HG03575 (cell line): ENCODE measurements at regions not wholly inside any gene's neighbourhood (a gene's known extent, or its start where the extent isn't known, plus 50 kb on each side); places are given as distances from the start of the nearest gene placed in this dataset.

Experiments
- ATAC-seq: cut with Tn5 transposase; IDR thresholded peaks from one replicate; pipeline ENCODE4 v1.9.1; 2021; ENCODE audit not compliant: unreplicated experiment, insufficient number of reproducible peaks, low FRiP score; ENCODE audit errors: extremely low read depth

DNA sequence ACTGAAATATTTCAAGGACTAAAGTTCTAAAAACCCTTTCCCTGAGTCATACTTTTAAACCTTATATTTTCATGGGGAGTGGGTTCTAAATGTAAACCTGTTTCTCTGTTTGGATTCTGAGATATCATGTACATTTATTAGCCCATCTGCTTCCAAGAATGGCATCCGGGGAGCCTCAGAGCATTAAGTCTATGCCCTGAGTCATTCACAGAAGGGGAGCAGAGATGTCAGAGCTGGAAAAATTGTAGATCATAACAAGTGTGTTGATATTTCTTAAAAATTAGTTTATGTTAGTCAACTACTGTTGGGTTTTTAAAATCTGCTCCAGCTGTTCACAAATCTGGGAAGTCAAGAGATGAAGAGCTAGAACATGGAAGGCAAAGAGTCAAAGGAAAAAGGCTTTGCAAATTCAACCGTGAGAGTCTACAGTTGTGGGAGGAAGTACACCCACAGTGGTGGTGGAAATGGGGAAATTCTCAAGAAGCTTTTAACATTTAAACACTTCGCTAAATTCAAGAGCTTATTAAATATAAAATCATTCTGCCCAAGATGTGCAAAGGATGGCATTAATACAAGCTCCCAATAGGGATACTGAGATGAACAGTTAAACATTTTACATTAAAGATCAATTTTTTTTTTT lies 70.5 kb upstream of the FLRT2 start:
- ATAC-seq: no peak

DNA sequence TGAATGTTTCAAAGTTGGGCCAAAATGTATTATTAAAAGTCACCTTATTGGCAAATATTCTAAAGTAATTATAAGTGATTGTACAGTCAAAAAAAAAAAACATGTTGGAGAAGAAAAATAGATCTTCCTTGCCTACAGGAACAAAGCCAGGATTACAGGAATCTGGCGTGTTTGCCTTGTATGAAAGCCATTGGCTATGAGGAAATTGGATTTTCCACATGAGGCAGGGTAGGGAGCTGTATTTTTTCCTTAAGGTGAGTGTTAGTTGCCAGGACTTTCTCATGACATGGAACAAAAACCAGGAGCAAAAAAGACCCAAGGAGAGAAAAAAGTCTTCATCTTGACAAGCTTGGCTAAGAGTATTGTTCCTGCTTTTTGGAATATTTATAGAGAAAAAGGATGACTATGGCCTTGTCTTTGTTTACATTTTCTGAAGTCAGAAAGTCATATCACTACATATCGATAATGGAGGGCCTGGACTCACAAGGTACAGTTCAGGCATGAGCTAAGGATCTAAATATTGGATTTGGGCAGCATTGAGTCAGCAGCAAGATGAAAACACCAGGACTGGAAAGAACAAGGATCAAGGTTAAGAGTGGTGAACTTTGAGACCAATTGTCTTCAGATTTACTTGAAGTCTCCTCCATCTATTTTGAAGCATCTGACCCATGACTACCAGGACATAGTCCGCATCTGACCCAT lies 68.4 kb upstream of the FLRT2 start:
- no peak for ATAC-seq

DNA sequence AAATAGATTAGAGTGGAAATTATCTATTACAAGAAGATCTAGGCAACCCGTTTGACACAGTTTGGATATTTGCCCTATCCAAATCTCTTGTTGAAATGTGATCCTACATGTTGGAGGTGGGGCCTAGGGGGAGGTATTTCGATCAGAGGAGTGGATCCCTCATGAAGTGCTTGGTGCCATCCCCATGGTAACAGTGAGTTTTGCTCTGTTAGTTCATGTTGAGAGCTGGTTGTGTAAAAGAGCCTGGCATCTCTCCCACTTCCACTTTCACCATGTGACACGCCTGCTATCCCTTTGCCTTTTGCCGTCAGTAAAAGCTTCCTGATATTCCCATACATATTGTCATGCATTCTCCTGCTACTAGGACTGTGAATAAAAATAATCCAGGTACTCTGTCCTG lies 66.4 kb upstream of the FLRT2 start:
- ATAC-seq: no peak

DNA sequence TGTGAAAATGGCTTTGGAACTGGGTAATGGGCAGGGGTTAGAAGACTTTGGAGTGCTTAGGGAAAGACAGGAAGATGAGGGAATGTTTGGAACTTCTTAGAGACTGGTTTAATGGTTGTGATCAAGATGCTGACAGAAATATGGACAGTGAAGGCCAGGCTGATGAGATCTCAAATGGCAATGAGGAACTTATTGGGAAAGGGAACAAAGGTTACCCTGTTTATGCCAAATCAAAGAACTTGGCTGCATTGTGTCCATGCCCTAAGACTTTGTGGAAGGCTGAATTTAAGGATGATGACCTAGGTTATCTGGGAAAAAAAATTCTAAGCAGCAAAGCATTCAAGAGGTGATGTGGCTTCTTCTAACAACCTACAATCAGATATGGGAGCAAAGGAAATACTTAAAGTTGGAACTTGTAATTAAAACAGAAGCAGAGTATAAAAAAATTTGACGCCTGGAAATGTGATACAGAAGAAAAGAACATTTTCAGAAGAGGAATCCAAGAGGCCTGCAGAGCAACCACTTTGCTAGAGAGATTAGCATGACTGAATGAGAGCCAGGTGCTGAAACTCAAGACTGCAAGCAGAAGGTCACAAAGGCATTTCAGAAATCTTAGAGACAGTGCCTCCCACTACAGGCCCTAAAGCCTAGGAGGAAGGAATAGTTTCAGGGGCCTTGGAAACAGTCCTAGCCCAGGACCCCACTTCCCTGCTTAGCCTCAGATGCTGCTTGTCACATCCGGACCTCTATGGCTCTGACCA lies 65.6 kb upstream of the FLRT2 start:
- ATAC-seq: no peak

DNA sequence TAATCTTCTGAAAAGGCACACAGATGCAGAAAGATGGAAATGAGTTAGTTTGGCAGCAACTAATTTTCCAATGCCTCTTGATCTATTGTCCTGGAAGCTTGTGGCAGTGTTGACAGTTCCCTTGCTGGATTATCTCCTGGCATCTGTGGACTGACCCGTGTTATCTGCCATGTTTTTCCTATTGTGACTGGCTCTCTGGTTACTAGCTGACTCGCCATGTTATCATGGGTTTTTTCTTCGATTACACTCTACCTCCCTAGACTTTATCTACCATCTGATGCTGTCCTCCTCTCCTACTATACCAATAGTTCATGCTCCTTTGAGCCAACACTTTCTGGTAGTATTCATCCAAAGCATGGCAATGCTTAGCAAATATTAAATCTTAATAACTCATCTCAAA lies 63.3 kb upstream of the FLRT2 start:
- ATAC-seq: no peak

DNA sequence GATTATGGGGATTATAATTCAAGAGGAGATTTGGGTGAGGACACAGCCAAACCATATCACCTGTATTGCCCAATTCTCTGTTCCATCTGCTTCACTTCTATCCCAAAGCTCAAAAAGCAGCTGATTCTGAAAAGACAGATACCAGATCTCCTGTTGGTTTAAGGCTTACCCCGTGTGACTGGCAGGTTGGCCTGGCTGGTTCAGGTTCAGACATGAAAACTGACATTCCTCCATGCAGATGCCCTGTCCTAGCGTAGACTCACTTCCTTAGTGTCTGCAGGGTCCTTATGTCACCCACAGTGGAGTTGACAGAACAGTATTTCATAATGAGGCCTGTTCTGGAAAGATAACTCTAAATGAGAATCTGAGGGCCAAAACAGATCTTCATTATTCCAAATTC lies 61.1 kb upstream of the FLRT2 start:
- no peak for ATAC-seq

DNA sequence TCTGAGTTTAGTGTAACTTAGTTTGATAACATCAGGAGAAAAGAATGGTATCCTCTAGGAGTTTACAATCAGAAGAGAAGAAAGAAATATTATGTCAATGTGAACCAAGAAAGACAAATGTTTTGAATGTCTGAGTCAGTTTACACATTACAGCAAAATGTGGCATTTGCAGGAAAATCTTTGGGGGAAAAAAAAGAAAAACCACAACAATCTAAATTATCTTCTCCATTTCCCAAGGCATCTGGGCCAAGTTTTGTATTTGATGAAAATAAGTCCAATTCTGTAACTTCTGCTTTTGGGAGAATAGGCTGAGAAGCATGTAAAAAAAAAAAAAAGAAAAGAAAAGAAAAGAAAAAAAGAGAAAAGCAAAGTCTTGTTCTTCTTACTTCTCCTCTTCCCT lies 58.8 kb upstream of the FLRT2 start:
- ATAC-seq: no peak

DNA sequence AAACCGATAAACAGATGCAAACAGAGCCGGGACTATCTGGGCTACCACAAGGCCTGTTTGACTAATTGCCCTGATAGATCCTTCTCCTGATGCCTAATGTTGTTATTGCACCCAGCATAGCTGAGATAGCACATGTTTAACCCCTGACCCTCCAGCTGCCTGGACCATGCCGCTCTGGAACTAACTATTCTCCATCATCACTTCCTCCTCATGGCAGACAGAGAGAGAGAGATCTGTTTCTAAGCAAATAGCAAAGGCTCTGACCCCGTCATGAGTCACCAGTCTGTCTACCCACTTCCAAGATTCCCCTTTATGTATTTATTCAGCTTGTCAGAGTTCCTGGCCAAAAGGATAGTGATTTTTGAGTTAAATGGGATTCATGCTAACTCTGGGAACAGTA lies 58.2 kb upstream of the FLRT2 start:
- no peak for ATAC-seq

DNA sequence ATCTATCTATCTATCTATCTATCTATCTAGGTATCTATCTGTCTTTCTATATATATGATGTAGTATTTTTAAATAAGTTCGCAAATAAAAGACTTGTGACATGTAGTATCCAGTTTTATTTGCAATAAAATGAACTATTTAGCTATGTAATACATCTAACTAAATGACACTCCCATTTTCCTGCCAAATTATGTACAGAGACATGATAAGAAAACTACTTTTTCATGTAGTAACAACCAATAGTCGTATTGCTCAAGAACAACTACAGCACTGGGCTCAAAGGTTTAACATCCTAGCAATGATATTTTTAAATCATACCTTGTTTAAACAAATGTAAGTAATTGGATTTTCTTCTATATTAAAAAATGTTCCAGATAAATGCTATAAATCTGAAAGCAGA lies 55.5 kb upstream of the FLRT2 start:
- no peak for ATAC-seq

DNA sequence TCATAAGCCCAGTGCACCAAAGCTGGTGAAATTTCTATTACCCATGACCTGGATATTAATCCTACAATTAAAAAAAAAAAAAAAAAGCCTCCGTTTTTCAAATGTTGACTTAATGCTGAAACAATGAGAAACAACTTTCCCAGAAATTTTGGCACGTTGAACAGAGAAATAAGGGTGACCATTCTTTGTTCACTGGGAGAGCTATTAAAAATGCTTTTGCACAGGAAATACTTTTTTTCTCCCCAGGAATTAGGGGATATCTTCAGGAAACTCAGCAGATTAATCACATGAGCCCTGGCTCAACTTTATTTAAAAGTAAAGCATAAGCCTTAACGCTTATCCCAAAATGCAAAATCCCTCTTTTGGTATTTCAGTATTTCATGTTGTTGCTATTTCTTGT lies 54.8 kb upstream of the FLRT2 start:
- ATAC-seq: no peak

DNA sequence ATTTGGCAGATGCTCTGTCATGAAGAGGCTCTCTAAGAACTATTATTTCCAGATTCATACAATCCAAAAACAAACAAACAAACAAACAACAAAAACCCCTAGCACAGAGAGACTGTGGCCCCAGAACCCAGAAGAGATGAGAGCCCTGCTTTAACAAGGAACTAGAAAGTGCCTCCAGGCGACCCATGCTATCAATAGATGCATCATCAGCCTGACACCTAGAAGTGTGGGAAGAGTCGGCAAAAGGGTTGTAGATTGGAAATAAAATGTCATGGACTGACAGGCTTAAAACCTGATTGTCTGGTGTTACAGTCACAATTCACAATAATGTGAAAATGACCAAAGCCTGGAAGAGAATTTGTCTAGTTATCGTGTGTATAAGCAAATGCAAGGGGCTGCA lies 50.6 kb upstream of the FLRT2 start:
- ATAC-seq: no peak

DNA sequence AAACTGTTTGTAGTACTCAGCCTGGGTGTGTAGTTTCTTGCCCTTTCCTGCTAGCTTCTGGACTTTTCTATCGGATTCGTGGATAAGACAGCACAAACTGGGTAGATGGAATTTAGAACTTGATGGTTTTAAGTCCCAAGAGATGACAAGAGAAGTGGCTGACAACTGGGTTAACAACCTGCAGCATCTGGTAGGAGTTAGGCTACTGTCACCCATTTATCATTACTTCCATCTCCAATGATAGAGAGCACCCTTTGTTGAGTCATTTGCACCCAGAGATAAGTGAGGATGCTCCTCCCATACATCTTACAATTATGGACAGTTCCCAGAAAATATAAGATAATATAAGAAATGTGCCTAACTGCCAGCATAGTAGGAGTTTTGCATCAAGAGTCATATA lies 50.2 kb upstream of the FLRT2 start:
- no peak for ATAC-seq
